SH-SY5Y (cell line): ENCODE measurements at regions not wholly inside any gene's neighbourhood (a gene's known extent, or its start where the extent isn't known, plus 50 kb on each side); places are given as distances from the start of the nearest gene placed in this dataset.

ENCODE experiments used
- GATA2 ChIP-seq: IDR thresholded peaks from 2 replicates; pipeline ENCODE4 v1.6.1; 2011; ENCODE audit warnings: mild to moderate bottlenecking, low read depth, low read length
- GATA3 ChIP-seq: IDR thresholded peaks from 2 replicates; pipeline ENCODE4 v1.6.1; 2011; ENCODE audit warnings: low read depth, mild to moderate bottlenecking, low read length, moderate library complexity

DNA sequence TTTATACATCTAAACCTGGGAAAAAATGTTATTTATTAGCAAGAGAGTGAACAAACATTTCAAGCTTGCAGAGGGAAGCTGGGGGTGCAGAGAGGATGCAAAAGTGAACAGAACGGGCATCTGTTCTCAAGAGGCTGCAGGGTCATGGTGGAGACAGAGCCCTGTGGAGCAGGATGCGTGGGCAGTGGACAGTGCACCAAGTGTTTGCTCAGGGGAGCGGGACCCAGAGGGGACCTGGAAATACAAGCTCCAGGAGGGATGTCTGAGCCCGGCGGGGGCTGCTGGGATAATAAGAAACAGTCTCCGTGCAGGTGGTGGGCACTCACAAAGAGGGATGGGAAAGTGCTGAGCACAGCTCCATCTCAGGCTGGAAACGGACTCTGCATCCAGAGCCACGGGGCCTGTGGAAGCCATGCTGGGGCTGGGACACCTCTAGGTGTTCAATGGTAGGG, 105.3 kb upstream of the SLC45A1 start:
- TF ChIP-seq GATA3 (no peak), GATA2 (no peak)
